GM12873 (cell line): ENCODE measurements at regions not wholly inside any gene's neighbourhood (a gene's known extent, or its start where the extent isn't known, plus 50 kb on each side); places are given as distances from the start of the nearest gene placed in this dataset.

ENCODE experiments used
- CTCF ChIP-seq: IDR thresholded peaks from 2 replicates; pipeline ENCODE4 v1.5.1; 2012; ENCODE audit warnings: low read depth, mild to moderate bottlenecking, moderate library complexity, low read length, control low read depth; ENCODE audit not compliant: insufficient read depth; ENCODE audit errors: missing control alignments

GRCh38 chr10:113407218-113407617 lies 145.6 kb upstream of the HABP2 start:
- TF ChIP-seq CTCF = no peak

- TF ChIP-seq CTCF = no peak
Measured at GRCh38 chr10:113409175-113409574, 143.7 kb upstream of the HABP2 start.

GRCh38 chr10:113410618-113411017 lies 142.2 kb upstream of the HABP2 start:
- no peak for TF ChIP-seq CTCF

- no peak for TF ChIP-seq CTCF
Measured at GRCh38 chr10:113411456-113411855, 141.4 kb upstream of the HABP2 start.

GRCh38 chr10:113412161-113412560 lies 140.7 kb upstream of the HABP2 start:
- no peak for TF ChIP-seq CTCF

GRCh38 chr10:113414543-113414942 lies 138.3 kb upstream of the HABP2 start:
- no peak for TF ChIP-seq CTCF

- no peak for TF ChIP-seq CTCF
Measured at GRCh38 chr10:113415246-113415645, 137.6 kb upstream of the HABP2 start.

GRCh38 chr10:113420057-113420732 lies 132.7 kb upstream of the HABP2 start:
- no peak for TF ChIP-seq CTCF
